Cardiac septum (tissue), 1 donor: ENCODE measurements at regions not wholly inside any gene's neighbourhood (a gene's known extent, or its start where the extent isn't known, plus 50 kb on each side); places are given as distances from the start of the nearest gene placed in this dataset.

Experiments
- DNase-seq: peaks from one replicate; pipeline ENCODE4 v3.0.0-alpha.2; 2020; ENCODE audit warnings: low spot score
- intact Hi-C: fragments of 100-400 bp; cut with DNase I; formaldehyde crosslinking; loops from one replicate; pipeline ENCODE4 v1.14.0; 2022
- donor health status: DM: no; HTN: no; CAD: no.

DNA sequence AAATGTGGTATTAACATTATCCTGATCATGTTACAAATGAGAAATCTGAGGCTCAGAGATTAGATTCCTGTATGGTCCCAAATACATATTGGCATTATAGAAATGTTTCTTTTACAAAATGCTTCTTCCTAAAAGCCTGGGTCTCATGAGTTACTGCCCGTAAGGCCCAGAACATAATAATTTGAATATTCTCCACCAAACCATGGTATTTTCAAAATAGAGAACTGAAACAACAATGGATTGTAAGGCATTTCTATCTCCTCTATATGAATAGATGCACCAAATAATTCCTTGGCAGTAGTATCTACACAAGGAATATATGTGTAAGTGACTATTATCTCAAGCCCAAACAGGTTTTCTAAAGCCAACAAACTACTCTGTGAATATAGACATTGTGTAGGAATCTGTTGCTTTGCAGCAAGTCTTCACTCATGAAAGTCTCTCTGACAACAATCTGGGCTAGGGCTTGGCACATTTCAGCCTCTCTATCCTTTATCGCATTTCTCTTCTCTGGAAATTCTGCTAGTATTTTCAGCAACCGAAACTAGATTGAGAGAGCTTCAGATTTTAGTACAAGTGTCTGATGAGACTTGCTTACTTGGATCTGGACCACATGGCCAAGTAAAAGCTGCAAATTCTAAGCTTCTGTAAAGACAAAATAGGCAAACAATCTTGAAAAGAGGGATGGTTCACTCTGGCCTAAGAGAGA is 112.8 kb upstream of the ARHGAP20 start:
- intact Hi-C loops, result no loop called here
- DNase-seq, result no peak

DNA sequence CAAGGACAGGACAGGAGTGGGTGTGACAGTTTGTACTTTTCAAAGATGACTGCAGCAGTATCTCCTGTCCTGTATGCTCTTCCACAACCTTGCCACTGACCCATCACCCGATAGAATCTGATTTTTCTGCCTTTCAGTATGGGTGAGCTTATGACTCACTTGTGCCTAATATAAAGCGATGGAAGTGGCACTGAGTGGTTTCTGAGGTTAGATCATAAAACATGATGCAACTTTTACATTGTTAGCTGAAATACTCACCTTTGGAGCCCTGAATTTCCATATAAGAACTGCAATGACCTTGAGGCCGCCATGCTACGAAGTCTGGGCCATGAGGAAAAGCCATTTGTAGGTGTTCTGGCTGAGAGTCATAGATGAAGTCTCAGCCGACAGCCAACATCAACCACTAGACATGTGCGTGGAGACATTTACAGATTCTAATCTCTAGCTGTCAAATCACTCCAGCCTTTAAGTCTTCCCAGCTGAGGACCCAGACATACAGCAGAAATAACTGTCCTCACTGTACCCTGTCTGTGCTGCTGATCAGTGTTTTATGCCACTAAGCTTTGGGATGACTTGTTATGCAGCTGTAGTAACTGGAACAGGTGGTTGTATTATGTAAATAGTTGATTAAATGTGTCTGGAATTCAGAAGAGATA is 105.9 kb upstream of the ARHGAP20 start:
- intact Hi-C loops, result no loop called here
- no peak for DNase-seq

DNA sequence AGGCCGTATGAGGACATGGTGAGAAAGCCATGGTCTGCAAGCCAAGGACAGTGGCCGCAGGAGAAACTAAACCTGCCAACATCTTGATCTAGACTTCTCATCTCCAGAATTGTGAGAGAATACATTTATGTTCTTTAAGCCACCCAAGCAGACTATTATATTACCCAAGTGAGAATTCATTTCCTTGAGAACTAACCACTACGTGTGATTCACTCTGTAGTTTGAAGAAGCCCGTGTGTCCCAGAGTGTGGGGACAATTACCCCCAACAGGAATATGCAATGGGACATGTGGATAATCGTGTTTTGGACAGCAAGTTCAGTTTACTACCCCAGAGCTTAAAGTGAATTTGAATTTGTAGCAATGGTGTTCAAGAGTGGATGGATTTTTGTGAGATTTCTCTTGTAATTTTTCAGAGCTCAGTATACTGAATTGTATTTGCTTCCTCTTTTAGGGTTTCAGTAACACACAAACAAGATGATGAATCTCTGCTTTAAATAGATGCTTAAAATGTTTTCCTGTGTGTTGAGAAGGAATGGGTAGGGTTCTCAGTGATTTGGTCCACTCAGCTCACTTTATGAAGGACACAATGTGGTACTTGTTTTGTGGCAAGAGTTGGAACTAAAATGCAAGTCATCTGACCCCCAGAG is 100.0 kb upstream of the ARHGAP20 start:
- intact Hi-C loops, result no loop called here

DNA sequence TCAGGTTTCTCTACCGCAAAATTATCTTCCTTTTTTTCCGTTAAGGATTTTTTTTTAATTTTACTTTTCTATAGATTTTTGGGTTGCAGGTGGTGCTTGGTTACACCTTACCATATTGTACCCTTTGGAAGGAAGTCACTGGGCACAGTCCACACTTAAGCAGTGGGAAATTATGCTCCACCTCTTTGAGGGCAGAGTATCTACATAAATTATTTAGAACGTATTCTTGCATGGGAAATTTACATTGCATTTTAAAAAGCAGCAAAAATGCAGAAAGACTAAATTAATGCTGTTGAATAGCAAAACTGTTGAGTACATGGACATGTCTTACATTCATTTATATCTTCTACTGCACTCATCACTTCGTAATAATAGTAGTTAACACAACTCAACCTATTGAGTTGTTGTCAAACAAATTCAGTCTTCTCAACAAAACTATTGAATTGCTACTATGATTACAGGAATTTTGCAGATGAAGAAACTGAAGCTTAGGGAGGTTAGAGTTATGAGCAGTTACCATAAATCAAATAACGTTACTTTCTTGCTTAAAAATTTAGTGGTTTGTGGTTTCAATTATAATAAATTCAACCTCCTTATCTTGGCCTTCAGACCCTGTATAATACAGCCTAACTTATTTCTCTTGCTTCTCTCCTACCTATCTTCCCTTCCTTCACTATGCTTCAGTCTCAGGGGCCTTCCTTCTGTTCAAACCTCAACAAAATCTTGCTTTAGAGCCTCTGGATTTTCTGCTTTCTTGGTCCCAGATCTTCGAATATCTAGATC is 97.4 kb upstream of the ARHGAP20 start:
- no peak for DNase-seq
- intact Hi-C loops, result no loop called here

More for the DNA sequence above, 100.0 kb upstream of the ARHGAP20 start:
- DNase-seq, result no peak

DNA sequence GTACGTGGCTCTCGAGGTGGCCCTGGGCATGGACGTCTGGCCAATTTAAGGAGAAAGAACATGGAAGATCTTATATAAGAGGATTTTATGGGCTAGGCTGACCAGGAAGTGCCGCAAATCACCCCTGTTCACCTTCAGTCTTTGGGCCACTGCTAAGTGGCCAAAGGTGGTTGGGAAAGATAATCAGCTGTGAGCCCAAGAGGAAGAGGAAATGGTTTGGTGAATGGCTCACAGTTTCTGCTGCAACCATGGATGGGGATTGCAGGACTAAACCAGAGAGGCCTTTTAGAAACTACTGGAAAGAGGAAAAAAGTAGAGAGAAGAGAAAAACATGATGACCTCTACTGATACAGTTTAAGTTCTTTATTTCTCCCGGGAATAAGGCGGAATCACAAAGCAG is 96.0 kb upstream of the ARHGAP20 start:
- intact Hi-C loops, result no loop called here
- DNase-seq, result no peak

DNA sequence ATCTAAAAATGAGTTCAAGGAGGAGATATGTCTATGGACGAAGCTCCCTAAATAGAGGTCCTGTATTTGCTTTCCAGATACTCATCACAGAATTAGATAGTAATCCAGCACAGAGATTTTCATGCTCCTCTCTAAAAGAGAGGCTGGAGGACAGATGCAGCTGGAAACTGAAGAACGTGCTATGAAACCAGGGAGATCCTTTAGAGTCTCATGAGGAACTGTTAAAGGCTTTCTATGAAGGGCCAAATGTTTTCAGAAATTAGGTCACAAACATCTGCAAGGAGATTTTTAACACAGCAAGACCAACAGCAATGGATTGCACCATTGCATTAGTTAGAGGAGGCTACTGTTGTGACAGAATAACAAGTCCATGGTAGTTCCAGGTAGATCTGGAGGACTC is 95.6 kb upstream of the ARHGAP20 start:
- no peak for DNase-seq
- intact Hi-C loops, result no loop called here

DNA sequence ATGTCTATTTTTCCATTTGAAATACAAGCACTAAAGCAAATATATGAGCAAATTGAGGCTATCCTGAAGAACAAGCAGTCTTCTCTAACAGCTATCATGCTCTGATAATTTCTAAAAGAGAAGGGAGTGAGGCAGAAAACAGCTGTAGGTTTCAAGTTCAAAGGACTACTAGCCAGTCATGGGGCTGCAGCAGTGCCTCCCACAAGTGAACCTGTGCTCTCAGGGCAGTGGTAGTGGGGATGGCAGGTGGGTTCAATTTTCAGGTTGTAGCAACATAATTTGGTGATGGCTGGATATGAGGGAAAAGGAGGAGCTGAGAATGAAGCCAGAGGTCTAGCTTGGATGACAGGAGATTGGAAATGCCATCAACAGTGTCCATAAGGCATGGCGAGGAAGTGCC is 93.5 kb upstream of the ARHGAP20 start:
- no peak for DNase-seq
- intact Hi-C loops, result no loop called here

DNA sequence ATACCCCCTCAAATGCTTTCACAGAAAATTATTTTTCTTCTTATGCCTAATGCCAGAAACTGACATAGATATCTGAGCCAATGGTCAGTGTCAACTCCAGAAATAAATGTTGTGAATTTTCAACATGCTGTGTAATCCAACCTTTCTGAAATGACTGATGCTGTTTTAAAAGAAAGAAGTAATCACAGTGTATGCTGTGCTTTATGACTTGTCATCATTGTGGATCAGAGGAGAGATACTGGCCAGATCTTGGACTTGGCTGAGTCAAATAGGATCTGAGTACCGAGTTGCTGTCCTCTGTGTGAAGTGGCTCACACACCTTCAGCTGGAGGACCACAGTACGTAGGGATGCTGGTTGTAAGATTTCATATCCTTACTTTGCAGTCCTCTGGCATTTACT is 89.9 kb upstream of the ARHGAP20 start:
- intact Hi-C loops, result loop anchor here (5.0 kb wide), 1 partner anchor 35 kb away; no protein-coding TSS in a partner anchor
- DNase-seq, result no peak

DNA sequence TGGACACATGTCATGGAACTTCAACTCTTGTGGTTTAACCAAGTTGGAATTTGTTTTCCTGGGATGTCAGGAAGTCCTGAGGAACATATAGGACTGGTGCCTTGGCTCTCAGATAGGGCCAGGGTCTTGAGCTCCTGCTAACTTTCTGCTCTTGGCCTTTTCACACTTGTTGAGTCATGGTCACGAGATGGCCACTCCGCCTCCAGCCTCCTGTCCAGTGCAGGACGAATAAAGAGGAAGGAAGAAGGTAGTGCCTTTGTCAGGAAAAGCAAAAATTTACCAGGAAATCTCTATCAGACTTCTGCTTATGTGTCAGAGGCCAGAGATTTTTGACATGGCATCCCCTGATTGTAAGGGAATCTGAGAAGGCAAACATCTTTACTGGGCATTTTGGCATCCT is 89.1 kb upstream of the ARHGAP20 start:
- no peak for DNase-seq
- intact Hi-C loops, result loop anchor here (5.0 kb wide), 1 partner anchor 34 kb away; no protein-coding TSS in a partner anchor

DNA sequence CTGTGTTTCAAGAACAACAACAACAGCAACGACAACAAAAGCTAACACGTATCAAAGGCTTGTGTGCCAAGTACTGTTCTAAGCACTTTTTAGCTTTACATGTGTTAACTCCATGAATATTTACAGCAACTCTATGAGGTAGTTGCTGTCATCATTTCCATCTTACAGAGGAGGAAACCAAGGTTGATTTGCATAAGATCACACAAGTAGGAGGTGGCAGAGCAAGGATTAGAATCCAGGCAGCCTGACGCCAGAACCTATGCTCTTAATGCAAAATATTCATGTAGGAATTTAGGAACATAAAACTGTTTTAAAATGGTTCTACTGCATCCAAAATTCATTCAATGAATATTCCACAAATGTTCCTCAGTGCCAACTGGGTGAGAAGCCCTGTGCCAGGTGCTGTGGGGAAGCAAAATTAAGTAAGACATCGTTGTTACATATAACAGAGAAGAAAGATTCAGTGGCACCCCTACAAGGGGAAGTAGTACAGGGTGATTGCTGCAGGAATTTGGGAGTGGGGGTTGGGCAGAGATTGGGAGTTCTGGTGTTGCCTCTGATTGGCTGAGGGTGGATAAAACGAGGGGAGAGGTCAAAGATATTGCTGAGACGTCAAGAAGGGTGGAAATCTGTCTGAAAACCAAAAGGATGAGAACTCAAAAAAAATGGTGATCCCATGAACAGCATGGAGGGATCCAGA is 86.1 kb upstream of the ARHGAP20 start:
- no peak for DNase-seq
- intact Hi-C loops, result no loop called here

DNA sequence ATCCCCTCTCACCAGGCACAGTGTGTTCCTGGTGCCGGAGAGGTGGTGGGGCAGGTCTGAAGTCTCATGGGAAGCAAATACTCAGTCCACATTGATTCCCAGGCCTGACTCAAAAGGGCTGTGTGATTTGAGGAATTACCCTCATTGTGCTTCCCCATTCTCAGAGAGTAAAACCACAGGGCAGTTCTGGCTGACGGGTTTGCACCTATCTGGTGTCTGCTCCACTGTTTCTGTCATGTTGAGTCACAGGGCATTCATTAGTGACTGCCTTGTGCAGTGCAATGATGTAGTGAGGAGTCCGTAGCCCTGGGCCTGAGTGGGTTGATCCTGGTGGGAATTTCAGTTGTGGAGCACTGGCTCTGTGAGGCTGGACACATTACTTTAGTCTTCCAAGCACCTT is 85.2 kb upstream of the ARHGAP20 start:
- no peak for DNase-seq
- intact Hi-C loops, result no loop called here

DNA sequence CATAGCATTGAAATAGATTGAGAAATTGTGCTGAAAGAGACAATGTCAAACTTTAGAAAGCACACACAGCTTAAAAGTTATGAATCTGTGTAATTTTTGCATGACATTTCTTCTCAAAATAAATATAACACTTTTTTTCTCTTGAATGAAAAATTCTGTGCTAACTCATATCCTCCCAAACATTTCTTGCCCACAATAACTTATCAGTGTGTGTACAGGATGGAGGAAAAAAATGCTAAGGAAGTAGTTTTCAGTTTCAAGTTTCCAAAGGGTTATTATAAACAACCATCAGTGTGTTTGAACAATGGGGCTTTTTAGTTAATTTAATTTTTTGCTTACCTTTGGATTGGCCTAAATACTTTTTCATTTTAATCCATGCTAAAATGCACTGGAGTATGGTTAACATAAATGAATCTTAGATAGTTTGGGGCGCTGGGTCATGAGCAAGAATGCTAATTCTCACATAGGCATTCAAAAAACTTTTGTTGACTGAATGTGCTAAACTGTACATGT is 82.9 kb upstream of the ARHGAP20 start:
- DNase-seq, result no peak
- intact Hi-C loops, result no loop called here

DNA sequence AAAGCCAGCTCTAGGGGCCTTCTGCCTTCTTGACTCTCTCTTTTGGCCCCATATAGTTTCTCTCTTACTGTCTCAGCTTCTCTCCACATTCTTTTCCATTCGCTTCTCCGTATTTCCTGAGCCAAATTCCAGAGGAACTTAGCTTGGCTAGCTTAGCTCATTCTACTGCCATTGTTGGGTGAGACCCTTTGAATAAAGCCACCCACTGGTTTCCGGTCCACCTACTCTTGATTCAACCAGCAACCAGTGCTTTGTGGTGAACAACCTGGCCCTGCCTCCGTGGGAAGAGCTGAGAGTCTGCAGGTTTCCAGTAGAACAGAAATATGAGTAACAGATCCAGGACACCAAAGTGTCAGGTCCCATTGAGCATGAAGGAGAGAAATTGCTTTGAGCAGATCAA is 81.3 kb upstream of the ARHGAP20 start:
- DNase-seq, result no peak

DNA sequence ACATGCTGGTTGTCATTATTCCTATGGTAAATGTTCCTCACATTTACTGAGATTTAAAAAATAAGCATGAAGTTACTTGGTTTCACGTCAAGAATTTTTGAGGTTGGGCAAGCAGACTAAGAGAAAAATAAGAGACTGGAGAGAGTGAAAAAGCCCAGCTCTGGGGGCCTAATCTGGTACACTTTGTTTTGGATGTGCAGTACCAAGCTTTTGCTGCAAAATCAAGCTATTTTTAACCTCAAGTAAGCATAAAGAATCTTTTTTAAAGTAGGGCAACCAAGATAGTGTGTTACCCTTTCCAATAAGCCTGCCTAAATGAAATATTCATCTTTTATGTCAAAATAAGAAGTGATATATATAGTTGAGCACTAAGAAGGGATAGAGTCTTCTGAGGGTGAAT is 79.4 kb upstream of the ARHGAP20 start:
- DNase-seq, result no peak
- intact Hi-C loops, result no loop called here

More for the DNA sequence above, 81.3 kb upstream of the ARHGAP20 start:
- intact Hi-C loops, result no loop called here

DNA sequence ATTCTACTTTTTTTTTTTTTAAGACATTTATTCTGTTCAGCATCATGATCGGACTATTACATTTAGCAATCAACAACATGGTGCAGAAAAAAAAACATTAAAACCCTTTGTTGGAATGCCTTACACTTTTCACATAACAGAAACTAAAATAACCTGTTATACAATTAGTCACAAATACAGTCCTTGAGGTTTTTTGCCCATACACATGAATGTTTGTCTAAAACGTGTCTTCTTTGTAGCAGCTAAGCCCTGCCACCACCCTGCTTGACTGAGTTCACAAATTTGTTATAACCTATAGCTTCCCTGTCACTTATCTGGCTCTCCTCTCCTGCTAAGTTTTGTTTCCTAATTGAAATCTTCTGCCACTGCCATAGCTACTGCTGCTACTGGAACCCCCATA is 75.4 kb upstream of the ARHGAP20 start:
- intact Hi-C loops, result no loop called here
- DNase-seq, result no peak

DNA sequence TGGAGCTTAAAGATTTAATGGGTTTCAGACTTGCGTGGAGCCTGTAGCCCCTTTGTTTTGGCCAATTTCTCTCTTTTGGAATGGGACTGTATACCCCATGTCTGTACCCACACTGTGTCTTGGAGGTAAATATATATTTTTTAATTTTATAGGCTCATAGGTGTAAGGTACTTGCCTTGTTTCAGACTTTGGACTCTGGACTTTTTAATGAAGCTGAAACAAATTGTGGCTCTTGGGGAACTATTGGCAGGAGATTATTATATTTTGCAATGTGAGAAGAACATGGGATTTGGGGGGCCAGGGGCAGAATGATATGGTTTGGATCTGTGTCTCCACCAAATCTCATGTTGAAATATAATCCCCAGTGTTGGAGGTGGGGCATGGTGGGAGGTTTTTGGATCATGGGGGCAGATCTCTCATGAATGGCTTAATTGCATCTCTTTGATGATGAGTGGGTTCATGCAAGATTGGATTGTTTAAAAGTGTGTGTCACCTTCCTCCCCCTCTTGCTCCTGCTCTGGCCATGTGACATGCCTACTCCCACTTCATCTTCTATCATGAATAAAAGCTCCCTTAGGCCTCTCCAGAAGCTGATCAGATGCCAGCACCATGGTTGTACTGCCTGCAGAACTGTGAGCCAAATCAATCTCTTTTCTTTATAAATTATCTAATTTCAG is 74.1 kb upstream of the ARHGAP20 start:
- intact Hi-C loops, result no loop called here

DNA sequence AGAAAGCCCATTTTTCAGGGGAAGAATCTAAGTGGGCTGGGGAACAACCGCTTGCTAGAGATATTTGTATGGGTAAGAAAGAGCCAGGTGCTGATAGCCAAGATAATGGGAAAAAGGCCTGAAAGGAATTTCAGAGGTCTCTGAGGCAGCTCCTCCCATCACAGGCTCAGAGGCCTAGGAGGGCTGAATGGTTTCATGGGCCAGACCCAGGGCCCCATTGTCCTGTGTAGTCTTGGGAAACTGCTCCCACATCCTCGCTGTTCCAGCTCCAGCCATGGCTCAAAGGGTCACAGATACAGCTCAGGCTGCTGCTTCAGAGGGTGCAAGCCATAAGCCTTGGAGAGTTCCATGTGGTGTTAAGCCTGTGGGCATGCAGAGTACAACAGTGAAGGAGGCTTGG is 73.2 kb upstream of the ARHGAP20 start:
- intact Hi-C loops, result no loop called here
- DNase-seq, result no peak

More for the DNA sequence above, 74.1 kb upstream of the ARHGAP20 start:
- no peak for DNase-seq

DNA sequence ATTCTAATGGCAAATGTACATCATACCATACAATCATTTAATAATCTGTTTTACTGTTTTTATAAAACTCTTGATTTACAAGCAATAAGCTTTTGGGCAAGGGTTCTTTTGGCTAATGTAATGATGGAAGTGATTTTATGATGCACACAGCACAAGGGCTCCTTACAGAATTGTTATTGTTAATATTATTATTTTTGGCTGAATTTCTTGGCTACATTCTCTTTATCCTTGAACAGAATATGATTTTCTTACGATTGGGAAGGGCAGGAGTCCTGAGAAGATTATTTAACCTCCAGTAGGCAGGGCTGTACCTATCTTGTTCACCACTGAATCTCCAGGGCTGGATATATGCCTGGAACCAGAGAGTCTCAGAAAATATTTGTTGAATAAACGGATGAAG is 70.4 kb upstream of the ARHGAP20 start:
- intact Hi-C loops, result no loop called here
- DNase-seq, result no peak

DNA sequence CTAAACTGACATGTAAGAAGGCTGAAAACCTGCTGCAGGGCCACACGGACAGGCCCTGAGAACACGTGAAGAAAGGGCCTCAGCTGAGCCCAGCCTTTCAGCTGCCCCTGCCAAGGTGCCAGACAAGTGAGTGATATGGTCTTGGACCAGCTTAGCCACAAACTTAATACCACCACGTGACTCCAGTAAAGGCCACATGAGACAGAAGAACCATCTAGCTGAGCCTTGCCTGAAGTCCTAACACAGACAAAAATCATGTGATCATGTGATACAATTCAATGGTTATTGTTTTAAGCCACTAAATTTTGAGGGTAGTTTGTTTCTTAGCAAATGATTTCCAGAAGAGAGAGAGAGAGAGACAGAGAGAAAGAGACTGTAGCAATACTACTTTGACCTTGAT is 66.9 kb upstream of the ARHGAP20 start:
- intact Hi-C loops, result no loop called here
- DNase-seq, result no peak
